HG03066 (cell line): ENCODE measurements at regions not wholly inside any gene's neighbourhood (a gene's known extent, or its start where the extent isn't known, plus 50 kb on each side); places are given as distances from the start of the nearest gene placed in this dataset.
"Not testable (repeated sequence)": the region's sequence is repeated elsewhere in the genome, so short reads cannot be mapped to it uniquely, and the experiment has no call there.

Experiments used
- ATAC-seq: cut with Tn5 transposase; IDR thresholded peaks from one replicate; pipeline ENCODE4 v1.9.1; 2021; ENCODE audit warnings: low read depth; ENCODE audit not compliant: unreplicated experiment

DNA sequence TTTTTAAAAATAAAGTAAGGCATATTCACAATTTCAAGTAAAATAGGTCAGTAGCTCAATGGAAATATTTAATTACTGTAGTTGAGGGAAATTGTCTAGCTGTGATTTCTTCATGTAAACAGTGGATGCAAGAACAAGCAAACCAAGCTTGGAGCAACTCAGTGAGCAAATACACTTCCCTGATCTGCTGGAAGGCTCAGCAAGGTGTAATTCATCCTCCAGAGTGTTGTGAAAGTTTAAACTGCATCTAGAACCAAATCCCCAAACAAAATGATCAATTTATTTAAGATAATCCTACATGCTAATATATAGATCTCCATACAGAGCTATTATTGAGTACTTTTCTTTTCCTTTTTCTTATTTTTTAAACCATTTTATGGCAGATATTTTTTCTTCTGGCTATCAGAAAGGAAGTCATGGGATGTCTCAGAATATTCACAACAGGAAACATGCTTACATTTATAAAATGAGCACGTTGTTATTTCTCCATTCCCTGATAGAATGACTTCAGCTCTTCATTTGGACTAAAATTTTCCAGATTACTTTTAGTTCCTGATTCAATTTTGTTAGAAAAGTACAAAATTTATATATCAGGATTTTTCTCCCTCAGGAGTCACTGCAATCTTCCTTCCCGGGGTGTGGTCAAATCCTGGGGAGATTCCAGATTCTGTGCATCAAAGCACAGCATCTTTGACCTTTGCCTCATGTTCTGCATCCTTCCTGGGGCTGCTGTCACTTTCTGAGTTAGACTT, 219.2 kb upstream of the ELL2 start:
- ATAC-seq, result no peak

DNA sequence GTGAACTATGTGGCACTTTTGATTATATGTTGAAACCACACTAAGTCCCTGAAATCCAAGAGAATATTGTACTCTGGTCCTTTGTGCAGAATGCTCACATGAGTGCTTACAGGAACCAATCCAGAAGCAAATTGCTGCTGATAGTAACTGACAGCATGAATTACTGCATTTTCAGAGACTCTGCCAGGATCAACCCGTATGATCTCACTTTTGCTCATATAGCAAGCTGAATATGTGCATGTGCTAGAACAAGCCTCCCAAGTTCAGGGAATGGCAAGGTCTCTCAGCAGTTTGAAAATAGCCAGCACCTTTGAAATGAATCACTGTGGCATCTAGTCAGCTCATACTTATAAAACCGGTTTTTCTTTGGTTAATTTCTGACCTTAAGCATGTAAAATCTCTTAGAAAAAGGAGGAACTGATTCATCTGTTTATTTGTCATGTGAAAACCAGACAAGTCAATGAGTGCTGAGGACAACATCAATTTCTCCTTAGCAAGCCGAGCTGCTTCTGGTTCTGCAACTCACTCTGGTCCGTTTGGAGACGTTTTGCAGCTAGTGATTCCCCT, 215.7 kb upstream of the ELL2 start:
- ATAC-seq, result peak; percentile 65

DNA sequence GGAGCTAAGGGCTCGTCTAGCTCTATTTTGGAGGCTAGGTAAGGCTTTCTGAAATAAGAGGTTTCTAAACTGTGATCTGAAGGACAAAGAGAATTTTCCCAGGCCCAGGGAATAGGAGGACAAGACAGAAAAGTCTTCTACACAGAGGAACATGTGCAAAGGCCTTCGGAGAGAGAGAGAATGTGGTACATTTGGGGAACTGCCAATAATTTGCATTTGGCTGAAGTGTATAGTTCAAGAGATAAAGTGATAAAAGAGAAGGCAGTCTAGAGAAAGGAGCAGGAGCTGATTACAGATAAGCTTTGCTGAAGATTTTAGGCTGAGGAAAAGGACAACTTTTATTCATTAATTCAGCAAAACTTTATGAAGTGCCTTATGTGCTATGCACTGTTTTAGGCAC, 214.4 kb upstream of the ELL2 start:
- no peak for ATAC-seq

DNA sequence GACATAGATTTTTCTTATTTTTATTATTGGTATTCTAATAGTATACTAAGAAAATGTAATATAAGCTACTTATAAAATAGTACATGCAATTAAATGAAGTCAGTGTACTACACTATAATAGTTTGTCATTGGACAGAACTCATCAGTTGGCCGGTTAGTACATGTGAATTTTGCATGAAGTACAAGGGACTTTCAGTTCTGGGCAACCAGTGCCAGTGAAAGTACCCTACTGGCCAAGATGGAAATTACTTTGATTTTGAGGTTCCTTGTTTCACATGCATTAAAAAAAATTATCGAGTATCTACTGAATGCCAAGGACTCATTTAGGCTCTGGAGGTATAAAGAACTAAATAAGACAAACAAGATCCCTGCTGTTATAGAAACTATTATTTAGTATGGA, 213.4 kb upstream of the ELL2 start:
- no peak for ATAC-seq

DNA sequence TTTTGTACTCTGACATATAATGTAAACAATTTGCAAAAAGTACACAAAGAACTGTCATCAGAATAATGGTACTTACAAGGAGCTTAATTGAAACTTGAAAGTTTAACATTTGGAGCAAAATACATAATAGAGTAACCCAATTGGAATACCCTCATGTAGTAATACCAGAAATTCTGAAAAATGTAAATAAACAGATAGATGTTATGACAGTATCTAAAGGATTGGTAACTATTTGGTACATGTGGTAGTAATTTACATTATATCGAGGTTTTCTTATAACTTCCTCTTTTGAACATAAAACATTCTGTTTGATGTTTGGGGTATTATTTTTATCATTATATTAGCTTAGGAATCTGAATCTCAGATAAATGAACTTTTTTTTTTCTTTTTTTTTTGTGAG, 211.7 kb upstream of the ELL2 start:
- no peak for ATAC-seq

DNA sequence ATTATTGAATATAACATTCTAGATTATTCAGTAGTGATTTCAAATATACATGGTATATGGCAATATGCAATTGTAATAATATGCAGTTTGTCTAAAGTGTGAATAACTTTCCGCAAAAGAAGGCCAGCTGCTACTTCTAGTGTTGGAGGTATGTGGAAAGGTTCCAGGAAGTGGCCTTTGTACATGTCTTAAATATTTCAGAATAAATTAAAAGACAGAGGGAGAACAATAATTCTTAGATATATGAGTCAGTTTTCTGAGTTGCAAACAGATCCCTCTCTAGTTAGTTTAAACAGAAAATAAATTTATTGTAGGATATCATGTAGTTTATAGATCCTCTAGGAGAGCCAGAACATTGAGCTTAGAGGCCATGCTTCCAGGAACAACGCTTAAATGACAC, 210.8 kb upstream of the ELL2 start:
- no peak for ATAC-seq

DNA sequence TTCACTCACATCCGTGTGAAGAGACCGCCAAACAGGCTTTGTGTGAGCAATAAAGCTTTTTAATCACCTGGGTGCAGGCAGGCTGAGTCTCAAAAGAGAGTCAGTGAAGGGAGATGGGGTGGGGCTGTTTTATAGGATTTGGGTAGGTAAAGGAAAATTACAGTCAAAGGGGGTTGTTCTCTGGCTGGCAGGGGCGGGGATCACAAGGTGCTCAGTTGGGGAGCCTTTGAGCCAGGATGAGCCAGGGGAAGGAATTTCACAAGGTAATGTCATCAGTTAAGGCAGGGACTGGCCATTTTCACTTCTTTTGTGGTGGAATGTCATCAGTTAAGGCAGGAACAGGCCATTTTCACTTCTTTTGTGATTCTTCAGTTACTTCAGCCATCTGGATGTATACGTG, 210.3 kb upstream of the ELL2 start:
- ATAC-seq, result not testable (repeated sequence)

DNA sequence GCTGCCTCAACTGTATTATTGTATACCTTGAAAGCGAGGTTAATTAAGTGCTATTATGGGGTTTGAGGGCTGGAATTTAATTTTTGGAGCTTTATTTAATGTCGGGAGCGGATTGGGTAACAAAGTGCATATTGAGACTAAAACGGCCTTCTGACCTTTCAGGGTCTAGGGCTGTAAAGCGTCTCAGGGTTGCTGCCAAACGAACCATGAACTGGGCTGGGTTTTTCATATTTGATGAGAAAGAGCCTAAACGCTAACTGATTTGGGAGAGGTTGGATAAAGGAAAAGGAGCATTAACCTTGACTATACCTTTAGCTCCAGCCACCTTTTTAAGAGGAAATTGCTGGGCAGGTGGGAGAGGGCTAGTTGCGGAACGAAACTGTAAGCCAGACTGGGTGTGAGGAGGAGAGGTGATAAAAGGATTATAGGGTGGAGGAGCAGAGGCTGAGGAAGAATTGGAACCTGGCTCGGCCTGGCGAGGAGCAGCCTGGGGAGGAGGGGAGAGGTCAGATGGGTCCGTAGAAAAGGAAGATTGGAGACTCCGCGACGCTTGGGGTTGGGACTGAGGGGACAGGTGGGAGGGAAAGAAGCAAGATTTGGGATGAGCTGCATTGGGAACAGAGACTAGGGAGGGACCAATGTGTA, 209.0 kb upstream of the ELL2 start:
- ATAC-seq, result not testable (repeated sequence)

DNA sequence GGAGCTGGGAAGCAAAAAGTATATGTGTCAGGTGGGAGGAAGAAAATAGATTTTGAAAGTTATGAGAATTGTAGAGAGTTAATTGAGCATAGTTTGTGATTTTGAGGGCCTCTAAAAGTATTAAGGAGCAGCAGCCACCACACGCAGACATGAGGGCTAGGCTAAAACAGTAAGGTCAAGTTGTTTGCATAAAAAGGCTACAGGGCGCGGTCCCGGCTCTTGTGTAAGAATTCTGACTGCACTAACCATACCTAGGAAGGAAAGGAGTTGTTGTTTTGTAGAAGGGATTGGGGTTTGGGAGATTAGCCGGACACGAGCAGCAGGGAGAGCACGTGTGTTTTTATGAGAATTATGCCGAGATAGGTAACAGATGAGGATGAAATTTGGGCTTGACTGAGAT, 207.2 kb upstream of the ELL2 start:
- not testable (repeated sequence) for ATAC-seq

DNA sequence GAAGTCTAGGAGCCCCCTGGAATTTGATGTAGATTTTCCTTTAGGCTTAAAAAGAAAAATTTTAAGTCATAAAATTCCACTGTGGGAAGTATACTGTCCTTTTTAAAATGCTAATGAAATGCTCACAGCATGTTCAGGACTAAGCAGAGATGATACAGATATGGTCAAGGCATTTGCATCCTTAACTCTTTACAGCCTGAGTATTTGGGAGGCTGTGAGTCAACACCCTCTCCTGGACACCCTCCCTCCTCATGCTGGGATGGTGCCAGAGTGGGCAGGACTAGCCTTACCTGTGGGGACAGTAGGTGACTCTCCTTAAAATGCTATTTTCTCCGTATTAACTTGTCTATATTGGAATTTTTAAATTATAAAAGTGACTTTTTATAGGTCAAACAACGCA, 197.4 kb upstream of the ELL2 start:
- no peak for ATAC-seq

DNA sequence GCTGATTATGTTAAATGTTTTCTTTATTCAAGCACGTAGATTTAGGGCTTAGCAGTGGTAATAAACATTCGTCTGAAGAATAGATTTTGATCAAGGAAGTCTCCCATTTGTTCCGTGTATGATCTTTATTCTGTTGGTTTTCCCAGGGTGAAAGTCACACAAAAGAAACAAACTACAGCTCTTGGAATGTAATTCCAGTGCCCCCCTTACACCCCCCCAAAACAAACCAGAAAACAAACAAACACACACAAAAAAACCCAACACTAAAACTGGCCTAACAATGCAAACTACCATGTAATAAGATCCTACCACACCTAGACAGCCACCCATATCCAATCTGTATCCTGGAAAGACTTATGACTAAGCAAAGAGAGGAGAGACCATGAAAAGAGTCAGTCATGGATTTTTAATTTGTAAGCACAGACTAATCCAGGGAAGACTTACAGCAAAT, 196.2 kb upstream of the ELL2 start:
- ATAC-seq, result no peak

DNA sequence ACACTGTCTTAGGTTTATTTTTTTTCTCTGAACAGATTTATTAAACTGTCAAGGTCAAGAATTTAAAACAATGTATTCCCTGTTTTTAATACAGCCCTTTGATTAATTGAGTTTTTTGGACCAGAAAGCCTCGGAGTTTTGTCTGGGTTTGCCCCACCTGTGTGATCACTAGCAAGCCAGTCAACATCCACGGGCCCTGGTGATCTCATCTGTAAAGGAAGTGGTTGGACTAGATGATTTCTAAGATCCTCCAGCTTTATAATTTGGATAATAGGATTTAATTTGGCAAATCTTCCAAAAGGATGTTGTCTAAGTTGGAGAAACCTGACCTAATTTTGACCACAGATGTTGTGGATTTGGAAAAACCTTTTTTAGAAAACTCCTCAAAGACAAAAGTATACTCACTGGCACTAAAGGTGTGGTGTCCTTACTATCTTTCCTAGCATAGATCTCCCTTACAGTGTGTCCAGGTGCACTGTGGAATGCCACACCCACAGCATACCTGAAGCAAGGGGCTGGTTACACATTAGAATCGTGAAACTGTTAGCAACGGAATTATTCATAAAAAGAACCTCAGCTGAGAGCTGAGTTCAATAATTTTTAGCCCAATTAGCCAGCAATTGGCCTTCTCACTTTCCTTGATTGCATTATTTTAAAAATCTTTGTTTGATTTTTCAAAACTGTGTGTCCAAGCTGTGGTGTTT, 195.6 kb upstream of the ELL2 start:
- ATAC-seq, result no peak

DNA sequence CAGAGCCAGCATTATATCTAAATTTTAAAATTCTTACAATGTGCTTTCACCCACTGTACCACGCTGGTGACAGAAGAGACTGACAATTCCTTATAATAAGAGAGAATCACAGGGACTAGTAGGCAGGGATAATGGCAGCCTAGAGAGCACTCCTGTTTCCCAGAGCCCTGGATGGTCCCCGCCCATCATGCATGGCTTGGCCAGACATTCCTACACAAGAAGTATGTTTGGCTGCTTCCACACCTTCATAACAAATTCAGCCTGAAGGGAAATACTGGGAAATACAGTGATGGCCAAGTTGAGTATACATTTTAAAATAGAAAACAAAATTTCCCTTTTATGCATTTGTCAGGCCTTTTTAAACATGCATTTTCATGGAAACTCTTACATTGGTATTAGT, 193.5 kb upstream of the ELL2 start:
- ATAC-seq, result no peak

DNA sequence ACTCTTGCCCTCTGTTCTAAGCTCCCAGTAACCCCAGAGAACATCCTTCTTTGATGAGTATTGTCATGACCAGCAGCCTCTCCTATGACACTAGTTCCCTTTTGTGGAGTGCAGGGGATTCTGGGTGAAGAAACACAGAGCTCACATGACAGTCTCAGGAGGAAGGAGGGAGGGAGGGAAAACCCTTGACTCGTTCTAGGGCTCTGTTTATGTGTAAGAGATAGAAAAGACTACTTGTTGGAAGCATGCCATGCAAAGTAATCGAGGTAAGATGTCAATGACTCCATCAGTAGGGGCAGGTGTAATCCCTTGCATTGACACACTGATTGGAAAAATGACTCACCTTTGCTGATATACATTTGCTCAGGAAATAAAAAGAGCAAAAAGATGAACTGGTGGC, 190.2 kb upstream of the ELL2 start:
- ATAC-seq, result no peak

DNA sequence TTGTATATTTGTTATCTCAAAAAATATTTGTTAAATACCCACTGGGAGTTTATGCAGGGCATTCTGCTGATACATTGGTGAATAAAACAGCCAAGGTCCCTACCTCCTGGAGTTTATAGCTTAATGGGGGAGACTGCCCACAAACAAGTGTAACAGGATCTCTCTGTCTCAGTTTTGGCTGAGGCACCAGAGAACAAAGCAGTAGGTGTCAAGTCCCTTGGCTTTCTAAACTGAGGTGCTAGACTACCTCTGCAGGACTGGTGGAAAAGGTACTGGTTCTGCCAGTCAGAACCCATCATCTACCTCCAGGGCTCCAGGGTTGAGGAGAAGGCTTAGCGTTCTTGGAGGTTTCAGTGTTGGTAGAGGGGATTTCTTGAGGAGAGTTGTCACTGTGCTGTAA, 188.4 kb upstream of the ELL2 start:
- ATAC-seq, result no peak

DNA sequence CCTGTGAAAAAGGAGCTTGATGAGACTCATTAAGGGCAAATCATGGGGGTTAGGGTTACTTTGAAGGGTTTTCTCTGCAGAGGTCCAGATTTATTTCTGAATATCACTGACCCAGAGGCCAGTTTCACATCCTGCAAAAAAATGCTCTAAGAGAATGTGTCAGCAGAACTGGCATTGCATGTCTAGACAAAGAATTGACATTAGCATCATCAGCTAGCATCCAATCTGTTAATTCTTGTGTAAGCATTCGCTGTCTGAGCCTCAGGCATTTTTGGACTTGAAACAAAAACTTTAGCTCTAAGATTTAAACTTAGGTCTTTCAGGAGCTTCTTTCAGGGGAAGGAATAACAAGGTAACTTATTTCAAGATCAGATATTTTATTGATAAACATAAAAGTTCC, 187.9 kb upstream of the ELL2 start:
- ATAC-seq, result no peak

DNA sequence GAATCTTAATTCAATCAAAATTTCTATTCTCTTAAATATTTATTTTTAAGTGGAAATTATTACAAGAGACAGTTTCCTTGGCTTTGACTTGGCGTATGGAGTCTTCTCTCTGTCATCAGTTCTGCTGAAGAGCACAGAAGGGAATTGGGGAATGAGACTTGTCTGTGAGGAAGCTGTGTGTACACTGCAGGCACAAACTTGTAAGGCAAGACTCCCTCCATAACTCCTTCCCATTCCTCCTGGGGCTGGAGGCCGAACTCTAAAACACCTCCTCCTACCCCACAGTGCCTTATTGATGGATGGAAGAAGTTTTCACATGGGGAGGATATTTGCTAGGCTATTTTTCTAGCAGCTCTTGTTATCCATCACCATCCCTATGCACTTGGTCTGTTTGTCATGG, 187.4 kb upstream of the ELL2 start:
- no peak for ATAC-seq

DNA sequence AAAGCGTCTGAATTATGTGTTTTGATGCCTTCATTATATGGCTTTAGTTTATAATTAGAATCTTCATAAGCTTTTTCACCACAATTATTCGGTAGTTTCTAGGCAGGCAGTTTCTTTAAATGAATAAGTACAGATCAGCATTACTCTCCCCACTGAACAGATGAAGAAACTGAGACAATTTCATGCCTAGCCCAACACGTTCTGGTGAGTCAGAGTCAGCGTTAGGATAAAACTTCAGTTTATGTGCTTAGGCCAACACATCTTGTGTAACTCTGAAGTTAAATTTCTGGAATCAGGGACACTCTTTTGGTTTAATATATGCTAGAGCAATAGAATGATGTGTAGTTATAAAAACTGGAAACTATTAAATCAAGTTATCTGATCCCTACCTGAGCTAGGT, 186.7 kb upstream of the ELL2 start:
- ATAC-seq, result no peak

DNA sequence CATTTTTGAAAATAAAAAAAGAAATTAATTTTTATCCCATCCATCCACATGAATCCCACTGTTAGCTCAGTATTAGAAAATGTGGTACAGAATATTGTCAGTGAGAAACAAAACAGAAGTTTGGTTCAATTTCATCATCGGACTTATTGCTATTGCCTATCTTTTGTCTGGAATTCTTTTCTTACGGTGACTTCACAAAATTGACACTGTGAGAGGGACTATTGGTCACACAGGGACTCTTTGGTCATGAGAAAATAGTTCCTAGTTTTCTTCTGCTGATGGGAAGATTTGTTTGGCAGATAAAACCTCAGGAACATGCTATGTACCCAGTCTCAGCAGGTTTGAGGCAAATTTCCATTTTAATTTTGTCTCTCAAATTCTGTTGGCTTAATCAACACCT, 186.2 kb upstream of the ELL2 start:
- ATAC-seq, result no peak

DNA sequence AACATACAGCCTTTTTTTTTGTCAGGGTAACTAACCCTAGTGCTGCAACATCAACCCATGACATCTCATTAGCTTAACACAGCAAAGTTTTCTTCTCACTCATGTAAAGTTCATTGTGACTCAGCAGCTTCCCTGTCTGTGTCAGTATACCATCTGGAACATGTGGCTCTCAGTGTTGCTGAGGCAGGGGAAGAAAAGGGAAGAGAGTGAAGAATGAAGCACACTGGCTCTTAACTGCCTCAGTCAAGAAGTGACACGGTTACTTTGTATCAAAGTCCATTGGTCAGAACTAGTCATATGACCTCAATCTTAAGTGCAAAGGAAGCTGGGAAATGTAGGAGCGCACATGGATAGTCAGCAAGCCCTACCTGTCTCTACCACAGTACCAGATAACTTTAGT, 185.0 kb upstream of the ELL2 start:
- ATAC-seq, result no peak

DNA sequence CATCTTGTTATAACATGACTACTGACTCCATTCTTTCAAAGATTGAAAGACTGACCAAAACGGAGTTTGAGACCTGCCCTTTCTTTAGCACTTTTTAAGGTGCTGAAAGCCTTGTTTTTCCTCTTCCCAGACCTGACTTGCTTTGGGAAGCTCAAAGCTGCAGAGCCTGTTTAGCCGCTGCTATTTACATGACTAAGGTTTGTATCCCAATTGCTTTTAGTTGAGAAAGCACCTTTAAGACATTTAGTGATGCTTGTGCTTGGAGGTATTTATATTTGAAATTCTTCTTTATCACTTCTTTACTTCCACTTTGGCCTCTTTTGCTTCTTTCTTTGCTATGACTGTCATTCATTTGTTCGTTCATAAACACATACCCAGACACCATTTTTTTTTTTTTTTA, 182.6 kb upstream of the ELL2 start:
- ATAC-seq, result no peak

DNA sequence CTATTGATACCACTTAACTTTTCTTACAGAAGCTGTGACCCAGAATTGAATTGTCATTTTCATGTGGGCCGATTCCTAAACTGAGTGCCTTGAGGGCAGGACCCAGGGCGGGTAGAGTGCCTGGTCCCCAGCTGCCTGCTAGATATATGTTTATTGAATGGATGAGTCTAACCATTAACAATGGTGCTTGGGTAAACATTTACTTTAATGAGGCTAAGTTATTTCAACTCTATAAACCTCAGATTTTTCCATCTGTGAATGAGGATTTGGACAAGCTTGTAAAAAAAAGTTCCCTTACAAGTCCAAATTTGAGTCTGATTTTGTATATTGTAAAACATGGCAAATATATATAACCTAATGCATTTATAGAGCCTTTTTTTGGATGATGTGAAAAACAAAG, 181.8 kb upstream of the ELL2 start:
- no peak for ATAC-seq
